ENCODE measurements at regions not wholly inside any gene's neighbourhood (a gene's known extent, or its start where the extent isn't known, plus 50 kb on each side); places are given as distances from the start of the nearest gene placed in this dataset.

DNA sequence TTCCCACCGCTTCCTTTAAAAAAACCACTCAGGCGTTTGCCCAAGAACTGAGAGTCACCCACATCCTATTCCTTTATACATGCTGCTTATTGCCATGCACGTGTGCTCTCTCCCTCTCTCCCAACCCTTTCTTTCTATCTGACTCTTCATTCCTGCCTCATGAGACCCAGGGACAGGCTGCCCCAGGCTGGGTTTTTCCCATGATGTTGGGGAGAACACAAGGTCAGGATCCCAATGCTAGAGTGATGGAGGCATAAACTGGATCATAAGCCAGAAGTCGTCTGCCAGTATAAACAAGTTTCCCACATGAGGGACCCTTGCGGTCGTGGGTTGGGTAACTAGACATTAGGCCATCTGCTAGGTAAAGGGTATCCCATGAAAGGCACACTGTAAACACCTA lies 64.9 kb downstream of the CD2 start:
- TF ChIP-seq, protein P1, sequence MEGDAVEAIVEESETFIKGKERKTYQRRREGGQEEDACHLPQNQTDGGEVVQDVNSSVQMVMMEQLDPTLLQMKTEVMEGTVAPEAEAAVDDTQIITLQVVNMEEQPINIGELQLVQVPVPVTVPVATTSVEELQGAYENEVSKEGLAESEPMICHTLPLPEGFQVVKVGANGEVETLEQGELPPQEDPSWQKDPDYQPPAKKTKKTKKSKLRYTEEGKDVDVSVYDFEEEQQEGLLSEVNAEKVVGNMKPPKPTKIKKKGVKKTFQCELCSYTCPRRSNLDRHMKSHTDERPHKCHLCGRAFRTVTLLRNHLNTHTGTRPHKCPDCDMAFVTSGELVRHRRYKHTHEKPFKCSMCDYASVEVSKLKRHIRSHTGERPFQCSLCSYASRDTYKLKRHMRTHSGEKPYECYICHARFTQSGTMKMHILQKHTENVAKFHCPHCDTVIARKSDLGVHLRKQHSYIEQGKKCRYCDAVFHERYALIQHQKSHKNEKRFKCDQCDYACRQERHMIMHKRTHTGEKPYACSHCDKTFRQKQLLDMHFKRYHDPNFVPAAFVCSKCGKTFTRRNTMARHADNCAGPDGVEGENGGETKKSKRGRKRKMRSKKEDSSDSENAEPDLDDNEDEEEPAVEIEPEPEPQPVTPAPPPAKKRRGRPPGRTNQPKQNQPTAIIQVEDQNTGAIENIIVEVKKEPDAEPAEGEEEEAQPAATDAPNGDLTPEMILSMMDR (IDR thresholded peaks at IDR 0.05): no peak
- no peaks in the 10 kb centered on the region for H3K9me3 ChIP-seq

GRCh38 chr1:116820369-116820768 lies 66.1 kb downstream of the CD2 start:
- Histone ChIP-seq H3K4me1 (ENCODE audit: control insufficient read depth in 1 of 2, low read depth in 2 of 2) (no peaks in the 10 kb centered on the region), H3K9me3 (no peaks in the 10 kb centered on the region)
- ATAC-seq (ENCODE audit: insufficient number of reproducible peaks, low FRiP score, low read depth): no peak

More for the DNA sequence above, 64.9 kb downstream of the CD2 start:
- H3K27ac ChIP-seq: no peak overlapping the region
- no peaks in the 10 kb centered on the region for H3K27me3 ChIP-seq (replicated peaks; ENCODE audit: insufficient read depth)
- no peak for ATAC-seq (ENCODE audit: insufficient number of reproducible peaks, low FRiP score, low read depth)
- DNase-seq (ENCODE audit: low spot score): no peak
- H3K36me3 ChIP-seq: no peaks in the 10 kb centered on the region
- no peaks in the 10 kb centered on the region for H3K4me1 ChIP-seq (ENCODE audit: control insufficient read depth in 1 of 2, low read depth in 2 of 2)
- no peak overlapping the region for H3K4me3 ChIP-seq

GRCh38 chr1:116821763-116822162 lies 67.5 kb downstream of the CD2 start:
- TF ChIP-seq, protein P1 (IDR thresholded peaks at IDR 0.05): no peak
- H3K9me3 ChIP-seq: no peaks in the 10 kb centered on the region
- DNase-seq (ENCODE audit: low spot score) (no peak), ATAC-seq (ENCODE audit: insufficient number of reproducible peaks, low FRiP score, low read depth) (no peak)
- no peaks in the 10 kb centered on the region for H3K36me3 ChIP-seq
- no peaks in the 10 kb centered on the region for H3K4me1 ChIP-seq (ENCODE audit: control insufficient read depth in 1 of 2, low read depth in 2 of 2)
- H3K27me3 ChIP-seq (replicated peaks; ENCODE audit: insufficient read depth): no peaks in the 10 kb centered on the region
- no peak overlapping the region for H3K4me3 ChIP-seq
- H3K27ac ChIP-seq: no peak overlapping the region

More at GRCh38 chr1:116820369-116820768, 66.1 kb downstream of the CD2 start:
- Histone ChIP-seq H3K27me3 (replicated peaks; ENCODE audit: insufficient read depth) (no peaks in the 10 kb centered on the region), H3K36me3 (no peaks in the 10 kb centered on the region), H3K4me3 (no peak overlapping the region), H3K27ac (no peak overlapping the region)
- no peak for DNase-seq (ENCODE audit: low spot score)
- TF ChIP-seq, protein P1 (IDR thresholded peaks at IDR 0.05): no peak

GRCh38 chr1:116824631-116825206 lies 70.5 kb downstream of the CD2 start:
- Histone ChIP-seq H3K27me3 (replicated peaks; ENCODE audit: insufficient read depth) (no peaks in the 10 kb centered on the region), H3K36me3 (no peaks in the 10 kb centered on the region), H3K4me3 (no peak overlapping the region), H3K9me3 (no peaks in the 10 kb centered on the region), H3K27ac (no peak overlapping the region), H3K4me1 (ENCODE audit: control insufficient read depth in 1 of 2, low read depth in 2 of 2) (no peaks in the 10 kb centered on the region)
- ATAC-seq (ENCODE audit: insufficient number of reproducible peaks, low FRiP score, low read depth) (no peak), DNase-seq (ENCODE audit: low spot score) (no peak)
- TF ChIP-seq, protein P1 (IDR thresholded peaks at IDR 0.05): no peak

- Histone ChIP-seq H3K4me3 (no peak overlapping the region), H3K27ac (no peak overlapping the region), H3K9me3 (no peaks in the 10 kb centered on the region), H3K36me3 (no peaks in the 10 kb centered on the region), H3K4me1 (ENCODE audit: control insufficient read depth in 1 of 2, low read depth in 2 of 2) (no peaks in the 10 kb centered on the region), H3K27me3 (replicated peaks; ENCODE audit: insufficient read depth) (no peaks in the 10 kb centered on the region)
- TF ChIP-seq, protein P1 (IDR thresholded peaks at IDR 0.05): no peak
- no peak for ATAC-seq (ENCODE audit: insufficient number of reproducible peaks, low FRiP score, low read depth)
- no peak for DNase-seq (ENCODE audit: low spot score)
These were observed 71.0 kb downstream of the CD2 start for GRCh38 chr1:116825207-116825719.
